ENCODE measurements at regions not wholly inside any gene's neighbourhood (a gene's known extent, or its start where the extent isn't known, plus 50 kb on each side); places are given as distances from the start of the nearest gene placed in this dataset.

GRCh38 chr14:22086131-22086530 is 412.5 kb upstream of the OR4E1 start:
- TF ChIP-seq, protein P1, sequence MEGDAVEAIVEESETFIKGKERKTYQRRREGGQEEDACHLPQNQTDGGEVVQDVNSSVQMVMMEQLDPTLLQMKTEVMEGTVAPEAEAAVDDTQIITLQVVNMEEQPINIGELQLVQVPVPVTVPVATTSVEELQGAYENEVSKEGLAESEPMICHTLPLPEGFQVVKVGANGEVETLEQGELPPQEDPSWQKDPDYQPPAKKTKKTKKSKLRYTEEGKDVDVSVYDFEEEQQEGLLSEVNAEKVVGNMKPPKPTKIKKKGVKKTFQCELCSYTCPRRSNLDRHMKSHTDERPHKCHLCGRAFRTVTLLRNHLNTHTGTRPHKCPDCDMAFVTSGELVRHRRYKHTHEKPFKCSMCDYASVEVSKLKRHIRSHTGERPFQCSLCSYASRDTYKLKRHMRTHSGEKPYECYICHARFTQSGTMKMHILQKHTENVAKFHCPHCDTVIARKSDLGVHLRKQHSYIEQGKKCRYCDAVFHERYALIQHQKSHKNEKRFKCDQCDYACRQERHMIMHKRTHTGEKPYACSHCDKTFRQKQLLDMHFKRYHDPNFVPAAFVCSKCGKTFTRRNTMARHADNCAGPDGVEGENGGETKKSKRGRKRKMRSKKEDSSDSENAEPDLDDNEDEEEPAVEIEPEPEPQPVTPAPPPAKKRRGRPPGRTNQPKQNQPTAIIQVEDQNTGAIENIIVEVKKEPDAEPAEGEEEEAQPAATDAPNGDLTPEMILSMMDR (IDR thresholded peaks at IDR 0.05; ENCODE audit: low read depth, low read length, missing input control): no peak
- TF ChIP-seq EGR1 (IDR thresholded peaks at IDR 0.05; ENCODE audit: low read depth in 2 of 2) (no peak), REST (IDR thresholded peaks at IDR 0.05) (no peak), FOXA2 (IDR thresholded peaks at IDR 0.05) (no peak), YY1 (IDR thresholded peaks at IDR 0.05) (no peak), SP1 (IDR thresholded peaks at IDR 0.05) (no peak), GABPA (IDR thresholded peaks at IDR 0.05 in 1 of 2, conservative IDR thresholded peaks at IDR 0.05 in 1 of 2) (no peak), FOXA1 (IDR thresholded peaks at IDR 0.05) (no peak)
- TF ChIP-seq, protein P2, sequence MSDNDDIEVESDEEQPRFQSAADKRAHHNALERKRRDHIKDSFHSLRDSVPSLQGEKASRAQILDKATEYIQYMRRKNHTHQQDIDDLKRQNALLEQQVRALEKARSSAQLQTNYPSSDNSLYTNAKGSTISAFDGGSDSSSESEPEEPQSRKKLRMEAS (IDR thresholded peaks at IDR 0.05): no peak

Measured in liver (tissue), 3 donors.